ENCODE measurements at regions not wholly inside any gene's neighbourhood (a gene's known extent, or its start where the extent isn't known, plus 50 kb on each side); places are given as distances from the start of the nearest gene placed in this dataset.
A peak's percentile ranks its signal among the peaks of the same experiment; 100 is the strongest.
"Not testable (repeated sequence)": the region's sequence is repeated elsewhere in the genome, so short reads cannot be mapped to it uniquely, and the experiment has no call there.

GRCh38 chr6:37566111-37566949 is 66.6 kb upstream of the CCDC167 start:
- Histone ChIP-seq H3K36me3 (no peaks in the 10 kb centered on the region), H3K4me3 (peak overlapping the region; percentile 29 to 48), H3K4me1 (peaks cover 0 to 15% of the 10 kb centered on the region in 2 donors), H3K27me3 (no peaks in the 10 kb centered on the region), H3K27ac (peak overlapping the region in 1 of 2 donors; percentile 3), H3K9me3 (no peaks in the 10 kb centered on the region)
- no peak for DNase-seq (ENCODE audit: low spot score)
- TF ChIP-seq CTCF (IDR thresholded peaks at IDR 0.05) = peak; percentile 73 to 88

- H3K4me1 ChIP-seq = peaks cover 0 to 15% of the 10 kb centered on the region in 2 donors
- no peaks in the 10 kb centered on the region for H3K36me3 ChIP-seq
- no peak for TF ChIP-seq CTCF (IDR thresholded peaks at IDR 0.05)
- H3K27me3 ChIP-seq = no peaks in the 10 kb centered on the region
- H3K4me3 ChIP-seq = peak overlapping the region; percentile 29 to 48
- no peaks in the 10 kb centered on the region for H3K9me3 ChIP-seq
- H3K27ac ChIP-seq = peak overlapping the region in 1 of 2 donors; percentile 3
- DNase-seq (ENCODE audit: low spot score) = no peak
Observed at GRCh38 chr6:37565267-37566110, 65.8 kb upstream of the CCDC167 start.

GRCh38 chr6:37562926-37563288 is 63.2 kb upstream of the CCDC167 start:
- H3K9me3 ChIP-seq; H3K27me3 ChIP-seq; DNase-seq (ENCODE audit: low spot score); H3K4me3 ChIP-seq; H3K27ac ChIP-seq; H3K36me3 ChIP-seq: not testable (repeated sequence)
- peaks cover 0 to 15% of the 10 kb centered on the region in 2 donors for H3K4me1 ChIP-seq

- no peak overlapping the region for H3K4me3 ChIP-seq
- H3K9me3 ChIP-seq = no peaks in the 10 kb centered on the region
- no peaks in the 10 kb centered on the region for H3K36me3 ChIP-seq
- TF ChIP-seq CTCF (IDR thresholded peaks at IDR 0.05) = no peak
- no peak overlapping the region for H3K27ac ChIP-seq
- no peaks in the 10 kb centered on the region for H3K27me3 ChIP-seq
- peaks cover 0 to 15% of the 10 kb centered on the region in 2 donors for H3K4me1 ChIP-seq
- no peak for DNase-seq (ENCODE audit: low spot score)
Observed at GRCh38 chr6:37561361-37561760, 61.7 kb upstream of the CCDC167 start.

- Histone ChIP-seq H3K27me3 (no peaks in the 10 kb centered on the region), H3K27ac (no peak overlapping the region), H3K36me3 (no peaks in the 10 kb centered on the region), H3K9me3 (no peaks in the 10 kb centered on the region), H3K4me3 (no peak overlapping the region), H3K4me1 (peaks cover 0 to 9% of the 10 kb centered on the region in 2 donors)
- no peak for TF ChIP-seq CTCF (IDR thresholded peaks at IDR 0.05)
- DNase-seq (ENCODE audit: low spot score) = no peak
Observed at GRCh38 chr6:37560737-37561103, 61.0 kb upstream of the CCDC167 start.

- Histone ChIP-seq H3K27ac (no peak overlapping the region), H3K9me3 (no peaks in the 10 kb centered on the region), H3K27me3 (no peaks in the 10 kb centered on the region), H3K4me1 (no peaks in the 10 kb centered on the region), H3K4me3 (peak overlapping the region in 1 of 2 donors; percentile 26), H3K36me3 (no peaks in the 10 kb centered on the region)
- no peak for DNase-seq (ENCODE audit: low spot score)
- no peak for TF ChIP-seq CTCF (IDR thresholded peaks at IDR 0.05)
Observed at GRCh38 chr6:37559501-37559900, 59.8 kb upstream of the CCDC167 start.
